SK-N-SH (cell line): ENCODE measurements at regions not wholly inside any gene's neighbourhood (a gene's known extent, or its start where the extent isn't known, plus 50 kb on each side); places are given as distances from the start of the nearest gene placed in this dataset.
A peak's percentile ranks its signal among the peaks of the same experiment; 100 is the strongest.

Source experiments
- CTCF ChIA-PET: fragments of 300-600, 350-600 bp; formaldehyde crosslinking; extraction: SDS; loops from one replicate; lab custom pipeline; 2021; lab: Yijun Ruan, JAX
- POLR2A ChIA-PET: fragments of 350-600 bp; sonication (Branson Sonifier 250); formaldehyde crosslinking; extraction: SDS; loops from one replicate; lab custom pipeline; 2020; ENCODE audit warnings: antibody characterized with exemption, inconsistent platforms; lab: Yijun Ruan, JAX
- DNase-seq: peaks from one replicate; pipeline ENCODE4 v3.0.0; 2012
- H2AFZ ChIP-seq: fragments of 200-600 bp; sonication (generic); 2 replicates; pipeline ENCODE4 v1.8.1; 2016; ENCODE audit warnings: antibody characterized with exemption, mild to moderate bottlenecking, low read depth
- H3F3A ChIP-seq: fragments of 200-600 bp; sonication (generic); replicated peaks from 2 replicates; pipeline ENCODE3; 2016; ENCODE audit warnings: antibody characterized with exemption, mild to moderate bottlenecking; ENCODE audit not compliant: insufficient read depth
- H3K27ac ChIP-seq, 2 experiments: fragments of 200-500 bp in 1 of 2; fragments of 200-600 bp in 1 of 2; sonication (Bioruptor generic) in 1 of 2; sonication (generic), shearing (Covaris generic) in 1 of 2; 2 replicates each; pipeline versions ENCODE4 v1.5.1 to v1.6.1; 2014 to 2016; ENCODE audit warnings: low read depth in 2 of 2, inconsistent platforms in 1 of 2, low read length in 1 of 2, mild to moderate bottlenecking in 1 of 2, mixed read lengths in 1 of 2
- H3K27me3 ChIP-seq: fragments of 200-600 bp; sonication (generic), shearing (Covaris generic); 2 replicates; pipeline ENCODE4 v1.6.1; 2016; ENCODE audit warnings: mixed run types; ENCODE audit not compliant: insufficient read depth
- H3K36me3 ChIP-seq, 2 experiments: fragments of 200-500 bp in 1 of 2; fragments of 200-600 bp in 1 of 2; sonication (Bioruptor generic) in 1 of 2; sonication (generic) in 1 of 2; replicated peaks in 1 of 2; 2 replicates each; pipeline versions ENCODE3 to v1.5.1; 2014 to 2016; ENCODE audit warnings: low read length in 1 of 2, mild to moderate bottlenecking in 1 of 2; ENCODE audit not compliant: insufficient read depth in 2 of 2, control insufficient read depth in 1 of 2
- H3K4me1 ChIP-seq, 2 experiments: fragments of 200-500 bp in 1 of 2; fragments of 200-600 bp in 1 of 2; sonication (Bioruptor generic) in 1 of 2; sonication (generic), shearing (Covaris generic) in 1 of 2; 2 replicates each; pipeline versions ENCODE4 v1.5.1 to v1.6.1; 2014 to 2016; ENCODE audit warnings: low read depth in 1 of 2, low read length in 1 of 2, mixed run types in 1 of 2; ENCODE audit not compliant: insufficient read depth in 2 of 2, control insufficient read depth in 1 of 2
- H3K4me2 ChIP-seq: fragments of 200-600 bp; sonication (generic), shearing (Covaris generic); 2 replicates; pipeline ENCODE4 v1.6.1; 2017; ENCODE audit warnings: mixed run types
- H3K4me3 ChIP-seq, 2 experiments: fragments of 200-500 bp in 1 of 2; fragments of 200-600 bp in 1 of 2; sonication (Bioruptor generic) in 1 of 2; sonication (generic), shearing (Covaris generic) in 1 of 2; 2 replicates each; pipeline versions ENCODE4 v1.5.1 to v1.8.1; 2014 to 2016; ENCODE audit warnings: low read depth in 2 of 2, inconsistent platforms in 1 of 2, low read length in 1 of 2, mild to moderate bottlenecking in 1 of 2, mixed read lengths in 1 of 2, moderate library complexity in 1 of 2
- H3K79me2 ChIP-seq: fragments of 200-600 bp; sonication (generic); 2 replicates; pipeline ENCODE4 v1.8.1; 2017; ENCODE audit warnings: mild to moderate bottlenecking; ENCODE audit not compliant: insufficient read depth
- H3K9ac ChIP-seq: fragments of 200-600 bp; sonication (generic); 2 replicates; pipeline ENCODE4 v1.6.1; 2017; ENCODE audit warnings: mixed run types
- H3K9me2 ChIP-seq: fragments of 200-600 bp; sonication (generic); 2 replicates; pipeline ENCODE4 v1.6.1; 2017; ENCODE audit warnings: mixed run types
- H3K9me3 ChIP-seq: fragments of 200-600 bp; sonication (generic); 2 replicates; pipeline ENCODE4 v1.6.1; 2017; ENCODE audit warnings: mixed run types, mild to moderate bottlenecking, moderate library complexity
- H4K20me1 ChIP-seq: fragments of 200-600 bp; sonication (generic); 2 replicates; pipeline ENCODE4 v1.6.1; 2017; ENCODE audit warnings: mild to moderate bottlenecking, mixed run types; ENCODE audit not compliant: insufficient read depth
- CHD2 ChIP-seq: fragments of 150-350 bp; IDR thresholded peaks from 2 replicates; pipeline ENCODE4 v1.6.1; 2018; ENCODE audit warnings: low read length; ENCODE audit not compliant: partially characterized antibody
- ELF1 ChIP-seq: IDR thresholded peaks from 2 replicates; pipeline ENCODE4 v1.4.0; 2012
- EP300 ChIP-seq, 2 experiments: IDR thresholded peaks; 2 replicates each; pipeline versions ENCODE4 v1.4.0 to v1.6.1; 2012; ENCODE audit warnings: borderline replicate concordance in 1 of 2, low read depth in 1 of 2, low read length in 1 of 2
- FOSL2 ChIP-seq: IDR thresholded peaks from 2 replicates; pipeline ENCODE4 v1.4.0; 2012; ENCODE audit warnings: low read depth, mild to moderate bottlenecking, moderate library complexity, borderline replicate concordance
- FOXJ3 ChIP-seq: sonication (generic); formaldehyde crosslinking; IDR thresholded peaks from 2 replicates; pipeline ENCODE4 v1.5.1; 2020; ENCODE audit warnings: mild to moderate bottlenecking, missing genetic modification reagents
- FOXM1 ChIP-seq: IDR thresholded peaks from 2 replicates; pipeline ENCODE4 v1.4.0; 2012; ENCODE audit warnings: low read depth, mild to moderate bottlenecking
- GABPA ChIP-seq: IDR thresholded peaks from 2 replicates; pipeline ENCODE4 v1.4.0; 2012; ENCODE audit warnings: low read depth, mild to moderate bottlenecking
- GATA2 ChIP-seq: sonication (generic); formaldehyde crosslinking; IDR thresholded peaks from 2 replicates; pipeline ENCODE4 v1.5.0; 2020; ENCODE audit warnings: mild to moderate bottlenecking, missing genetic modification reagents
- JUND ChIP-seq: IDR thresholded peaks from 2 replicates; pipeline ENCODE4 v1.4.0; 2012
- MAX ChIP-seq: IDR thresholded peaks from 2 replicates; pipeline ENCODE4 v1.4.0; 2012; ENCODE audit warnings: low read depth
- MEF2A ChIP-seq: IDR thresholded peaks from 2 replicates; pipeline ENCODE4 v1.4.0; 2012; ENCODE audit warnings: low read depth, borderline replicate concordance
- MXI1 ChIP-seq: IDR thresholded peaks from 2 replicates; pipeline ENCODE4 v1.6.1; 2012; ENCODE audit warnings: mild to moderate bottlenecking, low read depth, low read length, improper control_type of control experiment
- NFIC ChIP-seq: IDR thresholded peaks from 2 replicates; pipeline ENCODE4 v1.4.0; 2012; ENCODE audit warnings: borderline replicate concordance
- NRF1 ChIP-seq: IDR thresholded peaks from 2 replicates; pipeline ENCODE4 v1.6.1; 2012; ENCODE audit warnings: low read depth, mild to moderate bottlenecking, low read length
- PBX3 ChIP-seq: IDR thresholded peaks from 2 replicates; pipeline ENCODE4; 2012
- RCOR1 ChIP-seq: fragments of 150-350 bp; IDR thresholded peaks from 2 replicates; pipeline ENCODE4 v1.6.1; 2017; ENCODE audit warnings: antibody characterized with exemption, low read length
- RFX5 ChIP-seq: IDR thresholded peaks from 2 replicates; pipeline ENCODE4 v1.6.1; 2012; ENCODE audit warnings: mild to moderate bottlenecking, improper control_type of control experiment, low read length
- RXRA ChIP-seq: IDR thresholded peaks from 2 replicates; pipeline ENCODE4 v1.4.0; 2012; ENCODE audit warnings: low read depth, mild to moderate bottlenecking, borderline replicate concordance
- SIN3A ChIP-seq: IDR thresholded peaks from 2 replicates; pipeline ENCODE4 v1.6.1; 2012; ENCODE audit warnings: low read depth, mild to moderate bottlenecking, low read length, moderate library complexity, borderline replicate concordance
- SMC3 ChIP-seq: IDR thresholded peaks from 2 replicates; pipeline ENCODE4 v1.6.1; 2012; ENCODE audit warnings: low read depth, low read length, improper control_type of control experiment
- TCF12 ChIP-seq: IDR thresholded peaks from 2 replicates; pipeline ENCODE4 v1.4.0; 2012
- TEAD4 ChIP-seq: IDR thresholded peaks from 2 replicates; pipeline ENCODE4 v1.4.0; 2012; ENCODE audit warnings: mild to moderate bottlenecking, borderline replicate concordance; ENCODE audit not compliant: insufficient read depth
- USF2 ChIP-seq: fragments of 150-350 bp; IDR thresholded peaks from 2 replicates; pipeline ENCODE4 v1.6.1; 2017; ENCODE audit warnings: antibody characterized with exemption, low read length, low read depth, borderline replicate concordance
- YY1 ChIP-seq: IDR thresholded peaks from 2 replicates; pipeline ENCODE4 v1.4.0; 2012; ENCODE audit warnings: low read depth, mild to moderate bottlenecking
- TF ChIP-seq, protein P1 (sequence below): IDR thresholded peaks from 2 replicates; pipeline ENCODE4 v1.4.0; 2012; ENCODE audit warnings: low read depth, borderline replicate concordance
- TF ChIP-seq, protein P2 (sequence below): IDR thresholded peaks from 2 replicates; pipeline ENCODE4 v1.4.0; 2012; ENCODE audit warnings: low read depth, borderline replicate concordance
- TF ChIP-seq, protein P3 (sequence below): fragments of 150-350 bp; IDR thresholded peaks from 2 replicates; pipeline ENCODE4 v1.6.1; 2016; ENCODE audit warnings: mild to moderate bottlenecking, low read depth, low read length

- no peak overlapping the region for H3K4me3 ChIP-seq
- H3K4me2 ChIP-seq: no peak overlapping the region
- H3K9ac ChIP-seq: no peak overlapping the region
- H3K9me3 ChIP-seq: no peaks in the 10 kb centered on the region
- H3K4me1 ChIP-seq: peaks cover 0 to 9% of the 10 kb centered on the region in 2 experiments; a peak in 2 of 4 replicates
- TF ChIP-seq USF2 (no peak), MEF2A (no peak), JUND (peak; percentile 61), RCOR1 (no peak), GATA2 (CRISPR knock-in tag) (no peak), NRF1 (no peak), TCF12 (peak; percentile 90), RFX5 (no peak), FOSL2 (peak; percentile 11; the same call in 1 of the 2 replicates), CHD2 (no peak), RXRA (no peak), MXI1 (no peak), PBX3 (peak; percentile 94), TEAD4 (peak; percentile 58; the same call in 1 of the 2 replicates), GABPA (no peak), SIN3A (peak; percentile 51; the same call in 1 of the 2 replicates), YY1 (no peak), ELF1 (no peak), MAX (peak; percentile 57; the same call in 1 of the 2 replicates), FOXJ3 (CRISPR knock-in tag) (no peak), FOXM1 (peak; percentile 83; the same call in 1 of the 2 replicates), NFIC (peak; percentile 84), EP300 (IDR thresholded peaks at IDR 0.05; ENCODE audit: borderline replicate concordance in 1 of 2, low read depth in 1 of 2, low read length in 1 of 2) (peak; percentile 38 to 91; a peak in 3 of 4 replicates), SMC3 (no peak)
- TF ChIP-seq, protein P1, sequence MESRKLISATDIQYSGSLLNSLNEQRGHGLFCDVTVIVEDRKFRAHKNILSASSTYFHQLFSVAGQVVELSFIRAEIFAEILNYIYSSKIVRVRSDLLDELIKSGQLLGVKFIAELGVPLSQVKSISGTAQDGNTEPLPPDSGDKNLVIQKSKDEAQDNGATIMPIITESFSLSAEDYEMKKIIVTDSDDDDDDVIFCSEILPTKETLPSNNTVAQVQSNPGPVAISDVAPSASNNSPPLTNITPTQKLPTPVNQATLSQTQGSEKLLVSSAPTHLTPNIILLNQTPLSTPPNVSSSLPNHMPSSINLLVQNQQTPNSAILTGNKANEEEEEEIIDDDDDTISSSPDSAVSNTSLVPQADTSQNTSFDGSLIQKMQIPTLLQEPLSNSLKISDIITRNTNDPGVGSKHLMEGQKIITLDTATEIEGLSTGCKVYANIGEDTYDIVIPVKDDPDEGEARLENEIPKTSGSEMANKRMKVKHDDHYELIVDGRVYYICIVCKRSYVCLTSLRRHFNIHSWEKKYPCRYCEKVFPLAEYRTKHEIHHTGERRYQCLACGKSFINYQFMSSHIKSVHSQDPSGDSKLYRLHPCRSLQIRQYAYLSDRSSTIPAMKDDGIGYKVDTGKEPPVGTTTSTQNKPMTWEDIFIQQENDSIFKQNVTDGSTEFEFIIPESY: no peak
- TF ChIP-seq, protein P2, sequence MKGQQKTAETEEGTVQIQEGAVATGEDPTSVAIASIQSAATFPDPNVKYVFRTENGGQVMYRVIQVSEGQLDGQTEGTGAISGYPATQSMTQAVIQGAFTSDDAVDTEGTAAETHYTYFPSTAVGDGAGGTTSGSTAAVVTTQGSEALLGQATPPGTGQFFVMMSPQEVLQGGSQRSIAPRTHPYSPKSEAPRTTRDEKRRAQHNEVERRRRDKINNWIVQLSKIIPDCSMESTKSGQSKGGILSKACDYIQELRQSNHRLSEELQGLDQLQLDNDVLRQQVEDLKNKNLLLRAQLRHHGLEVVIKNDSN: no peak
- TF ChIP-seq, protein P3, sequence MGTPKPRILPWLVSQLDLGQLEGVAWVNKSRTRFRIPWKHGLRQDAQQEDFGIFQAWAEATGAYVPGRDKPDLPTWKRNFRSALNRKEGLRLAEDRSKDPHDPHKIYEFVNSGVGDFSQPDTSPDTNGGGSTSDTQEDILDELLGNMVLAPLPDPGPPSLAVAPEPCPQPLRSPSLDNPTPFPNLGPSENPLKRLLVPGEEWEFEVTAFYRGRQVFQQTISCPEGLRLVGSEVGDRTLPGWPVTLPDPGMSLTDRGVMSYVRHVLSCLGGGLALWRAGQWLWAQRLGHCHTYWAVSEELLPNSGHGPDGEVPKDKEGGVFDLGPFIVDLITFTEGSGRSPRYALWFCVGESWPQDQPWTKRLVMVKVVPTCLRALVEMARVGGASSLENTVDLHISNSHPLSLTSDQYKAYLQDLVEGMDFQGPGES: no peak
- CTCF ChIA-PET: interaction anchor here (1.1 to 1.3 kb wide), 3 partner anchors 10 to 429 kb away, joined by 3 to 7 read pairs (median 3); no protein-coding TSS in a partner anchor
- no peaks in the 10 kb centered on the region for H4K20me1 ChIP-seq
- DNase-seq: no peak
- no peaks in the 10 kb centered on the region for H3K9me2 ChIP-seq
- H3K36me3 ChIP-seq: no peaks in the 10 kb centered on the region
- peaks cover 4% of the 10 kb centered on the region for H3F3A ChIP-seq
- no peak overlapping the region for H2AFZ ChIP-seq
- POLR2A ChIA-PET: no interaction called here
- H3K27me3 ChIP-seq: no peaks in the 10 kb centered on the region
- H3K79me2 ChIP-seq: no peaks in the 10 kb centered on the region
- H3K27ac ChIP-seq: peak overlapping the region in 1 of 2 experiments; percentile 77; a peak in 1 of 4 replicates
Measured at GRCh38 chr1:219383281-219383680, 209.6 kb downstream of the LYPLAL1 start.
